Neural cell (in vitro differentiated cells): ENCODE measurements at regions not wholly inside any gene's neighbourhood (a gene's known extent, or its start where the extent isn't known, plus 50 kb on each side); places are given as distances from the start of the nearest gene placed in this dataset.

Experiments
- H2AFZ ChIP-seq: fragments of 200-600, 300-800 bp; sonication (generic), shearing (Covaris generic); 2 replicates; pipeline ENCODE4 v1.6.0; 2014; ENCODE audit warnings: low read depth, mild to moderate bottlenecking, antibody characterized with exemption, low read length, moderate library complexity
- H3F3A ChIP-seq: fragments of 200-600 bp; shearing (Covaris generic); 2 replicates; pipeline ENCODE4 v1.6.1; 2016; ENCODE audit warnings: mild to moderate bottlenecking, moderate library complexity, mixed read lengths, antibody characterized with exemption, low read length; ENCODE audit not compliant: insufficient read depth, poor library complexity, severe bottlenecking
- H3K27ac ChIP-seq: fragments of 200-600, 300-800 bp; sonication (generic), shearing (Covaris generic); 2 replicates; pipeline ENCODE4 v1.5.1; 2014; ENCODE audit warnings: mild to moderate bottlenecking, low read length, moderate library complexity
- H3K27me3 ChIP-seq: fragments of 300-800, 200-600 bp; sonication (generic), shearing (Covaris generic); 2 replicates; pipeline ENCODE4 v1.6.0; 2014; ENCODE audit warnings: mild to moderate bottlenecking, low read depth, low read length, moderate library complexity; ENCODE audit not compliant: insufficient read depth
- H3K36me3 ChIP-seq: fragments of 300-800, 200-600 bp; sonication (generic), shearing (Covaris generic); 2 replicates; pipeline ENCODE4 v1.5.1; 2014; ENCODE audit warnings: mild to moderate bottlenecking, antibody characterized with exemption, low read length, moderate library complexity; ENCODE audit not compliant: insufficient read depth
- H3K4me2 ChIP-seq: fragments of 300-800, 200-600 bp; sonication (generic), shearing (Covaris generic); 2 replicates; pipeline ENCODE4 v1.6.0; 2014; ENCODE audit warnings: mild to moderate bottlenecking, low read length
- H3K4me3 ChIP-seq: fragments of 300-800, 200-600 bp; sonication (generic), shearing (Covaris generic); 2 replicates; pipeline ENCODE4 v1.5.1; 2014; ENCODE audit warnings: mild to moderate bottlenecking, low read length, moderate library complexity
- H3K79me2 ChIP-seq: fragments of 200-600 bp; shearing (Covaris generic); replicated peaks from 2 replicates; pipeline ENCODE4 v1.6.0; 2014; ENCODE audit warnings: mild to moderate bottlenecking, low read length, moderate library complexity; ENCODE audit not compliant: insufficient read depth
- H3K9ac ChIP-seq: fragments of 300-800, 200-600 bp; sonication (generic), shearing (Covaris generic); 2 replicates; pipeline ENCODE4 v1.6.1; 2016; ENCODE audit warnings: mild to moderate bottlenecking, low read length, mixed read lengths
- H3K9me2 ChIP-seq: fragments of 200-600 bp; shearing (Covaris generic); 2 replicates; pipeline ENCODE4 v1.6.1; 2016; ENCODE audit warnings: mild to moderate bottlenecking, low read length, mixed read lengths; ENCODE audit not compliant: insufficient read depth
- H3K9me3 ChIP-seq: fragments of 200-600, 300-800 bp; sonication (generic), shearing (Covaris generic); 2 replicates; pipeline ENCODE4 v1.6.1; 2016; ENCODE audit warnings: mild to moderate bottlenecking, mixed run types, low read length, moderate library complexity, mixed read lengths
- H4K20me1 ChIP-seq: fragments of 200-600 bp; shearing (Covaris generic); 2 replicates; pipeline ENCODE4 v1.6.1; 2016; ENCODE audit warnings: mild to moderate bottlenecking, mixed run types; ENCODE audit not compliant: insufficient read depth
- EP300 ChIP-seq: fragments of 450-650 bp; conservative IDR thresholded peaks from 2 replicates; pipeline ENCODE4 v1.6.1; 2014; ENCODE audit warnings: antibody characterized with exemption, mild to moderate bottlenecking, moderate library complexity; ENCODE audit not compliant: poor library complexity, severe bottlenecking
- EZH2 ChIP-seq: fragments of 200-600, 300-800 bp; shearing (Covaris generic), sonication (generic); IDR thresholded peaks from 2 replicates; pipeline ENCODE4 v1.6.1; 2014; ENCODE audit warnings: antibody characterized with exemption, low read length, borderline replicate concordance, mild to moderate bottlenecking; ENCODE audit not compliant: insufficient read depth, poor library complexity, severe bottlenecking
- MXI1 ChIP-seq: fragments of 450-650 bp; conservative IDR thresholded peaks from 2 replicates; pipeline ENCODE4 v1.6.1; 2014; ENCODE audit warnings: antibody characterized with exemption, mild to moderate bottlenecking; ENCODE audit not compliant: poor library complexity, severe bottlenecking
- POLR2AphosphoS5 ChIP-seq: IDR thresholded peaks from 2 replicates; pipeline ENCODE4 v1.6.1; 2012
- RAD21 ChIP-seq: fragments of 450-650 bp; conservative IDR thresholded peaks from 2 replicates; pipeline ENCODE4 v1.6.1; 2014; ENCODE audit warnings: antibody characterized with exemption, mild to moderate bottlenecking, moderate library complexity
- REST ChIP-seq: IDR thresholded peaks from 2 replicates; pipeline ENCODE4 v1.6.1; 2012; ENCODE audit warnings: borderline replicate concordance
- SMC3 ChIP-seq: fragments of 450-650 bp; conservative IDR thresholded peaks from 2 replicates; pipeline ENCODE4 v1.6.1; 2014; ENCODE audit warnings: antibody characterized with exemption, mild to moderate bottlenecking, moderate library complexity; ENCODE audit not compliant: poor library complexity
- TAF1 ChIP-seq: IDR thresholded peaks from 2 replicates; pipeline ENCODE4 v1.6.1; 2012; ENCODE audit warnings: low read depth
- TF ChIP-seq, protein P1 (sequence below): fragments of 450-650 bp; IDR thresholded peaks from 2 replicates; pipeline ENCODE4 v1.5.1; 2014; ENCODE audit warnings: antibody characterized with exemption, mild to moderate bottlenecking, moderate library complexity; ENCODE audit not compliant: poor library complexity, severe bottlenecking

DNA sequence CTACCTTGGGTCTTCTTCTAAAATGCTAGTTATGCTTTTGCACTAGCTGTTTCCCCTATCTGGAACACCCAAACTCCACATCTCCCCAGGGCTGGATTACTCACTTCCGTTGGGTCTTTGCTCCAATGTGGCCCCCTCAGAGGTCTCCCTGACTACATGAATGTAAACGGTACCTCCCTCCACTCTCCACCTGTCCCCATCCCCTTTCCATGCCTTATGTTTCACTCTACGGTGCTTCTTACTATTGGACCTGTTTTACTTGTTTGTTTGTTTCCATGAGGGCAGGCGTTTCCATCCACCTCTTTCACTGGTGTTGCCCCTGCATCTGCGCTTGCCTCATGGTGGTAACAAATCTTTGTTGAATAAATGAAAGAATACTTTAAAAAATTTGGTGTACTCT, 256.4 kb downstream of the SNAPC1 start:
- no peaks in the 10 kb centered on the region for H3K36me3 ChIP-seq
- no peaks in the 10 kb centered on the region for H3K79me2 ChIP-seq
- no peak overlapping the region for H2AFZ ChIP-seq
- H3F3A ChIP-seq: no peaks in the 10 kb centered on the region
- H3K9me3 ChIP-seq: no peaks in the 10 kb centered on the region
- TF ChIP-seq SMC3: no peak
- no peak for TF ChIP-seq MXI1
- TF ChIP-seq, protein P1, sequence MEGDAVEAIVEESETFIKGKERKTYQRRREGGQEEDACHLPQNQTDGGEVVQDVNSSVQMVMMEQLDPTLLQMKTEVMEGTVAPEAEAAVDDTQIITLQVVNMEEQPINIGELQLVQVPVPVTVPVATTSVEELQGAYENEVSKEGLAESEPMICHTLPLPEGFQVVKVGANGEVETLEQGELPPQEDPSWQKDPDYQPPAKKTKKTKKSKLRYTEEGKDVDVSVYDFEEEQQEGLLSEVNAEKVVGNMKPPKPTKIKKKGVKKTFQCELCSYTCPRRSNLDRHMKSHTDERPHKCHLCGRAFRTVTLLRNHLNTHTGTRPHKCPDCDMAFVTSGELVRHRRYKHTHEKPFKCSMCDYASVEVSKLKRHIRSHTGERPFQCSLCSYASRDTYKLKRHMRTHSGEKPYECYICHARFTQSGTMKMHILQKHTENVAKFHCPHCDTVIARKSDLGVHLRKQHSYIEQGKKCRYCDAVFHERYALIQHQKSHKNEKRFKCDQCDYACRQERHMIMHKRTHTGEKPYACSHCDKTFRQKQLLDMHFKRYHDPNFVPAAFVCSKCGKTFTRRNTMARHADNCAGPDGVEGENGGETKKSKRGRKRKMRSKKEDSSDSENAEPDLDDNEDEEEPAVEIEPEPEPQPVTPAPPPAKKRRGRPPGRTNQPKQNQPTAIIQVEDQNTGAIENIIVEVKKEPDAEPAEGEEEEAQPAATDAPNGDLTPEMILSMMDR: no peak
- TF ChIP-seq RAD21: no peak
- TF ChIP-seq EZH2: no peak
- H3K27me3 ChIP-seq: no peaks in the 10 kb centered on the region
- no peak overlapping the region for H3K27ac ChIP-seq
- H3K9me2 ChIP-seq: no peaks in the 10 kb centered on the region
- no peak overlapping the region for H3K9ac ChIP-seq
- H3K4me2 ChIP-seq: no peak overlapping the region
- H4K20me1 ChIP-seq: no peaks in the 10 kb centered on the region
- no peak overlapping the region for H3K4me3 ChIP-seq

GRCh38 chr14:62027958-62028357, 265.7 kb downstream of the SNAPC1 start:
- H3K36me3 ChIP-seq: no peaks in the 10 kb centered on the region
- no peak overlapping the region for H3K9ac ChIP-seq
- H3K27ac ChIP-seq: no peak overlapping the region

More at GRCh38 chr14:62027958-62028357, 265.7 kb downstream of the SNAPC1 start:
- no peaks in the 10 kb centered on the region for H3F3A ChIP-seq
- no peaks in the 10 kb centered on the region for H3K27me3 ChIP-seq
- no peaks in the 10 kb centered on the region for H3K9me2 ChIP-seq
- no peaks in the 10 kb centered on the region for H3K9me3 ChIP-seq
- no peaks in the 10 kb centered on the region for H3K79me2 ChIP-seq
- no peak overlapping the region for H3K4me2 ChIP-seq
- H3K4me3 ChIP-seq: no peak overlapping the region
- TF ChIP-seq REST (no peak), SMC3 (no peak), EP300 (no peak), MXI1 (no peak), TAF1 (no peak), EZH2 (no peak), POLR2AphosphoS5 (no peak), RAD21 (no peak)
- TF ChIP-seq, protein P1: no peak
- H2AFZ ChIP-seq: no peak overlapping the region
- H4K20me1 ChIP-seq: no peaks in the 10 kb centered on the region
